Epithelial cell of esophagus (primary cell): ENCODE measurements at regions not wholly inside any gene's neighbourhood (a gene's known extent, or its start where the extent isn't known, plus 50 kb on each side); places are given as distances from the start of the nearest gene placed in this dataset.

ENCODE experiments used
- DNase-seq: peaks from one replicate; pipeline ENCODE4 v3.0.0; 2010; ENCODE audit warnings: low read depth
- H3K4me3 ChIP-seq: 2 replicates; pipeline ENCODE4 v1.5.1; 2011; ENCODE audit warnings: mild to moderate bottlenecking, low read length, control low read depth
- CTCF ChIP-seq: IDR thresholded peaks from 2 replicates; pipeline ENCODE4 v1.5.1; 2011; ENCODE audit warnings: low read depth, mild to moderate bottlenecking, low read length, control low read depth, inconsistent platforms; ENCODE audit not compliant: insufficient read depth; ENCODE audit errors: missing control alignments

- H3K4me3 ChIP-seq, result no peak overlapping the region
- DNase-seq, result no peak
- no peak for TF ChIP-seq CTCF
Observed at GRCh38 chr21:35397781-35398180, 348.7 kb upstream of the RUNX1 start.

GRCh38 chr21:35396655-35397054, 347.6 kb upstream of the RUNX1 start:
- TF ChIP-seq CTCF, result no peak
- no peak for DNase-seq
- no peak overlapping the region for H3K4me3 ChIP-seq

- H3K4me3 ChIP-seq, result no peak overlapping the region
- TF ChIP-seq CTCF, result no peak
- peak; percentile 84 for DNase-seq
Observed at GRCh38 chr21:35395728-35396127, 346.6 kb upstream of the RUNX1 start.

GRCh38 chr21:35394634-35395369, 345.7 kb upstream of the RUNX1 start:
- TF ChIP-seq CTCF, result no peak
- no peak for DNase-seq
- no peak overlapping the region for H3K4me3 ChIP-seq

- DNase-seq, result no peak
- no peak overlapping the region for H3K4me3 ChIP-seq
- TF ChIP-seq CTCF, result no peak
Observed at GRCh38 chr21:35394049-35394448, 344.9 kb upstream of the RUNX1 start.

GRCh38 chr21:35390013-35390776, 341.1 kb upstream of the RUNX1 start:
- DNase-seq, result peak; percentile 95
- TF ChIP-seq CTCF, result no peak

GRCh38 chr21:35386491-35387079, 337.5 kb upstream of the RUNX1 start:
- H3K4me3 ChIP-seq, result no peak overlapping the region
- TF ChIP-seq CTCF, result no peak
- no peak for DNase-seq

More at GRCh38 chr21:35390013-35390776, 341.1 kb upstream of the RUNX1 start:
- H3K4me3 ChIP-seq, result no peak overlapping the region
